GM12891 (cell line): ENCODE measurements at regions not wholly inside any gene's neighbourhood (a gene's known extent, or its start where the extent isn't known, plus 50 kb on each side); places are given as distances from the start of the nearest gene placed in this dataset.

Source experiments
- POLR2A ChIP-seq: IDR thresholded peaks from 2 replicates; pipeline ENCODE4 v1.6.1; 2011; ENCODE audit warnings: low read depth, low read length, control low read depth
- POLR2AphosphoS5 ChIP-seq: IDR thresholded peaks from 2 replicates; pipeline ENCODE4 v1.6.1; 2011; ENCODE audit warnings: low read depth, low read length, control low read depth
- TAF1 ChIP-seq: IDR thresholded peaks from 2 replicates; pipeline ENCODE4 v1.6.1; 2011; ENCODE audit warnings: low read depth, low read length, control low read depth

GRCh38 chr1:244173769-244174168 lies 122.7 kb downstream of the ZBTB18 start:
- TF ChIP-seq POLR2A (no peak), POLR2AphosphoS5 (no peak), TAF1 (no peak)
